HepG2 (cell line): ENCODE measurements at regions not wholly inside any gene's neighbourhood (a gene's known extent, or its start where the extent isn't known, plus 50 kb on each side); places are given as distances from the start of the nearest gene placed in this dataset.

Experiments used
- ATAC-seq: fragments of 200-7000 bp; cut with Tn5 transposase; 3 replicates; pipeline ENCODE4 v1.9.1; 2020; ENCODE audit warnings: mild to moderate bottlenecking, moderate library complexity
- BruUV-seq: library from RNA; stranded (reverse); fragments of 400-500 nt; replicated peaks from 2 replicates; lab custom pipeline; 2021; lab: Mats Ljungman, UMichigan
- CTCF ChIA-PET: fragments of 300-600 bp; formaldehyde crosslinking; extraction: SDS; loops from one replicate; lab custom pipeline; 2021; ENCODE audit warnings: low total read pairs, inconsistent platforms, low intra/inter-chr PET ratio; lab: Yijun Ruan, JAX
- POLR2A ChIA-PET: fragments of 350-600 bp; sonication (Branson Sonifier 250); formaldehyde crosslinking; loops from one replicate; lab custom pipeline; 2020; ENCODE audit warnings: antibody characterized with exemption, inconsistent platforms; lab: Yijun Ruan, JAX
- DNase-seq: peaks from one replicate; pipeline ENCODE4 v3.0.0-alpha.2; 2015; ENCODE audit warnings: low spot score
- FAIRE-seq: peaks from 3 replicates; lab custom pipeline; 2011; peaks lifted over from hg19 to GRCh38; lab: Jason Lieb, UNC
- H2AFZ ChIP-seq: one replicate; pipeline ENCODE4 v1.6.1; 2011; ENCODE audit warnings: low read length, inconsistent platforms
- H3K27ac ChIP-seq: fragments of 300-600 bp; 3 replicates; pipeline ENCODE4 v1.8.0; 2011; ENCODE audit warnings: mixed run types, mild to moderate bottlenecking, mixed read lengths, low read length, inconsistent platforms; ENCODE audit not compliant: insufficient read depth; ENCODE audit errors: extremely low read length
- H3K27me3 ChIP-seq, 2 experiments: fragments of 200-600 bp in 1 of 2; 2 replicates in 1 of 2; 3 replicates in 1 of 2; pipeline versions ENCODE4 v1.6.0 to v1.8.0; 2011; ENCODE audit warnings: low read length in 2 of 2, mild to moderate bottlenecking in 2 of 2, moderate library complexity in 2 of 2, inconsistent platforms in 1 of 2; ENCODE audit not compliant: insufficient read depth in 2 of 2, control insufficient read depth in 1 of 2
- H3K36me3 ChIP-seq, 2 experiments: fragments of 200-600 bp in 1 of 2; replicated peaks in 1 of 2; 2 replicates in 1 of 2; 3 replicates in 1 of 2; pipeline versions ENCODE4 v1.5.1 to v1.8.0; 2011; ENCODE audit warnings: low read length in 2 of 2, inconsistent platforms in 1 of 2; ENCODE audit not compliant: insufficient read depth in 2 of 2, control insufficient read depth in 1 of 2
- H3K4me1 ChIP-seq: 2 replicates; pipeline ENCODE4 v1.5.1; 2012; ENCODE audit warnings: low read length, inconsistent platforms; ENCODE audit not compliant: insufficient read depth
- H3K4me2 ChIP-seq: 2 replicates; pipeline ENCODE4 v1.6.0; 2011; ENCODE audit warnings: low read depth, low read length, inconsistent platforms
- H3K4me3 ChIP-seq, 3 experiments: fragments of 200-600 bp in 1 of 3; sonication (generic), shearing (Covaris generic) in 1 of 3; replicated peaks in 1 of 3; 2 replicates each; pipeline ENCODE4 v1.5.1; 2011 to 2016; ENCODE audit warnings: low read length in 3 of 3, inconsistent platforms in 2 of 3, low read depth in 2 of 3, mild to moderate bottlenecking in 2 of 3, control low read depth in 1 of 3, mixed read lengths in 1 of 3; ENCODE audit not compliant: insufficient read depth in 1 of 3
- H3K79me2 ChIP-seq: one replicate; pipeline ENCODE4 v1.6.1; 2011; ENCODE audit warnings: low read length, inconsistent platforms; ENCODE audit not compliant: insufficient read depth
- H3K9ac ChIP-seq: 2 replicates; pipeline ENCODE4 v1.6.0; 2011; ENCODE audit warnings: mild to moderate bottlenecking, low read depth, low read length, inconsistent platforms; ENCODE audit not compliant: insufficient read depth
- H3K9me3 ChIP-seq: 2 replicates; pipeline ENCODE4 v1.5.1; 2012; ENCODE audit warnings: mild to moderate bottlenecking, low read length
- H4K20me1 ChIP-seq: 2 replicates; pipeline ENCODE4 v1.6.0; 2011; ENCODE audit warnings: inconsistent platforms, mild to moderate bottlenecking, low read length, moderate library complexity; ENCODE audit not compliant: insufficient read depth
- CAMTA2 ChIP-seq: sonication (generic); formaldehyde crosslinking; IDR thresholded peaks from 2 replicates; pipeline ENCODE4 v1.4.0; 2020; ENCODE audit warnings: mild to moderate bottlenecking, missing genetic modification reagents, borderline replicate concordance
- FOXJ3 ChIP-seq: sonication (generic); formaldehyde crosslinking; IDR thresholded peaks from 2 replicates; pipeline ENCODE4 v1.4.0; 2020; ENCODE audit warnings: missing genetic modification reagents, mild to moderate bottlenecking, borderline replicate concordance
- GFI1 ChIP-seq: sonication (generic); formaldehyde crosslinking; IDR thresholded peaks from 2 replicates; pipeline ENCODE4 v1.5.0; 2020; ENCODE audit warnings: missing genetic modification reagents, mild to moderate bottlenecking, borderline replicate concordance
- KDM1A ChIP-seq: IDR thresholded peaks from 2 replicates; pipeline ENCODE4 v1.6.1; 2016; ENCODE audit warnings: missing compliant biosample characterization
- NFYB ChIP-seq: sonication (generic); formaldehyde crosslinking; IDR thresholded peaks from 2 replicates; pipeline ENCODE4 v1.4.0; 2020; ENCODE audit warnings: missing genetic modification reagents
- NPAS2 ChIP-seq: sonication (generic); formaldehyde crosslinking; IDR thresholded peaks from 2 replicates; pipeline ENCODE4 v1.8.0; 2022; ENCODE audit warnings: mild to moderate bottlenecking, missing genetic modification reagents, borderline replicate concordance
- NR2F2 ChIP-seq: IDR thresholded peaks from 2 replicates; pipeline ENCODE4 v1.6.1; 2012; ENCODE audit warnings: low read depth, inconsistent platforms, borderline replicate concordance
- POLR2G ChIP-seq: fragments of 200-400 bp; formaldehyde crosslinking; IDR thresholded peaks from 2 replicates; pipeline ENCODE4 v1.6.1; 2018; ENCODE audit warnings: mild to moderate bottlenecking, low read depth, low read length, moderate library complexity
- RARA ChIP-seq: IDR thresholded peaks from 2 replicates; pipeline ENCODE4 v1.6.1; 2016; ENCODE audit warnings: missing genetic modification reagents, missing compliant biosample characterization
- RARG ChIP-seq: sonication (generic); formaldehyde crosslinking; IDR thresholded peaks from 2 replicates; pipeline ENCODE4 v1.4.0; 2020; ENCODE audit warnings: low read depth, mild to moderate bottlenecking, missing genetic modification reagents
- ZNF101 ChIP-seq: sonication (generic); formaldehyde crosslinking; IDR thresholded peaks from 2 replicates; pipeline ENCODE4 v1.4.0; 2020; ENCODE audit warnings: mild to moderate bottlenecking, low read depth, missing genetic modification reagents, borderline replicate concordance
- whole genome bisulfite sequencing: methylation state at CpG from one replicate; pipeline ENCODE4 v1.1.6; 2017; ENCODE audit warnings: low lambda C conversion rate; 5-methylcytosine and 5-hydroxymethylcytosine counted together
- in situ Hi-C: cut with HindIII; loops from 2 replicates; pipeline ENCODE4 v1.10.0; 2017; ENCODE audit warnings: low pct_unique_long_range_greater_than_20kb; ENCODE audit not compliant: extremely low pct_ligation_motif_present
- intact Hi-C: fragments of 100-400 bp; cut with micrococcal nuclease; formaldehyde crosslinking; loops from one replicate; pipeline ENCODE4 v1.10.0; 2022; ENCODE audit not compliant: unreplicated experiment
- TF ChIP-seq, protein P1 (sequence below): sonication (generic); formaldehyde crosslinking; IDR thresholded peaks from 2 replicates; pipeline ENCODE4 v1.5.1; 2020; ENCODE audit warnings: missing genetic modification reagents, mild to moderate bottlenecking, borderline replicate concordance
- TF ChIP-seq, protein P2 (sequence below): sonication (generic); formaldehyde crosslinking; IDR thresholded peaks from 2 replicates; pipeline ENCODE4 v1.4.0; 2020; ENCODE audit warnings: mild to moderate bottlenecking, missing genetic modification reagents

DNA sequence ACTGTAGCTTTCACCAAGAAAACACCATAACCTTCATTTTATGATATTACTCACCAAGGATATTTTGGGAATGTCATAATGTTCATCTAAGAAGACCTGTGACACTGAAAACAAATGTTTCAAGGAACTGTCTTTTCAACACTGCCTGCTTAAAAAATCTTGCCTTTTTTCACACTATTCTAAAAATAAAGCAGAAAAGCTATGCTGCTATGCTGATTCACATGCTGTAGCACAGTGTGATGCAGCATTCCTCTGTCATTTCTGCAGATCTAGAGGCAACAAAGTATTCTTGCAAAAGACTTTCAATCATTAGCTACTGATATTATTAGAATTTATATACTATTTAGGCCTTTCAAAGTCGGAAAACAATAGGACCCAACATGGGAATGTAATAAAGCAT, 525.7 kb downstream of the UQCRFS1 start:
- intact Hi-C loops, result no loop called here
- Histone ChIP-seq H3K79me2 (no peaks in the 10 kb centered on the region), H4K20me1 (no peaks in the 10 kb centered on the region), H3K9me3 (peaks cover 65% of the 10 kb centered on the region), H3K27ac (no peak overlapping the region), H3K4me2 (no peak overlapping the region), H2AFZ (no peak overlapping the region), H3K4me1 (no peaks in the 10 kb centered on the region), H3K36me3 (no peaks in the 10 kb centered on the region), H3K9ac (no peak overlapping the region), H3K27me3 (no peaks in the 10 kb centered on the region), H3K4me3 (no peak overlapping the region)
- ATAC-seq (no peak), FAIRE-seq (no peak), DNase-seq (no peak)
- CTCF ChIA-PET, result no interaction called here
- POLR2A ChIA-PET, result no interaction called here
- 0% methylated on average over 1 of the region's 1 CpG for WGBS
- in situ Hi-C loops, result no loop called here
- no peak for TF ChIP-seq FOXJ3 (CRISPR knock-in tag)
- no peak for TF ChIP-seq CAMTA2
- TF ChIP-seq RARG, result no peak
- BruUV-seq, result no TSS peak

DNA sequence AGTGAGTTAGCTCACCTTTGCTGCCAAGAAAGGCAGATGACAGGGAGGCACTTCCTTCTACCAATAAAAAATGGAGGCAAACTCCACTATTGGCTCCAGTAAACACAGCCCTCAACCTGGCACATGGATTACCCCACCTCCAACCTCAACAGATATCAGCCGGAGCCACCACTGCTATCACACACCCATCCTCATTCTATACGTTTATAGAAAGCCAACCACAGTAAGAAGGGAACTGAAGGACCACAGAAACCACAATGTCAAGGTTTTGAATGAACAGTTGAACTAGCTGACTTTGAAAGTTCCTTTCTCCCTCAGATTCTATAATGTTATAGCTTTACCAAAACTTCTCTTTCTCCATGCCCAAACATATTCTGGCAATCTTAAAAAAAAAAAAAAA, 526.2 kb downstream of the UQCRFS1 start:
- ChIA-PET CTCF (no interaction called here), POLR2A (no interaction called here)
- Histone ChIP-seq H3K4me3 (no peak overlapping the region), H2AFZ (no peak overlapping the region), H3K27me3 (no peaks in the 10 kb centered on the region), H3K27ac (no peak overlapping the region), H3K9me3 (peaks cover 59% of the 10 kb centered on the region), H4K20me1 (no peaks in the 10 kb centered on the region), H3K79me2 (no peaks in the 10 kb centered on the region), H3K9ac (no peak overlapping the region), H3K36me3 (no peaks in the 10 kb centered on the region), H3K4me1 (no peaks in the 10 kb centered on the region), H3K4me2 (no peak overlapping the region)
- no peak for FAIRE-seq
- no peak for ATAC-seq
- WGBS, result 0% methylated on average over 2 of the region's 2 CpGs
- intact Hi-C loops, result no loop called here
- in situ Hi-C loops, result no loop called here
- BruUV-seq, result no TSS peak
- no peak for DNase-seq
- TF ChIP-seq NPAS2 (no peak), ZNF101 (CRISPR knock-in tag) (no peak), GFI1 (no peak), NR2F2 (no peak), KDM1A (CRISPR knock-in tag) (no peak), POLR2G (no peak), RARA (no peak), NFYB (CRISPR knock-in tag) (no peak)
- TF ChIP-seq, protein P1, sequence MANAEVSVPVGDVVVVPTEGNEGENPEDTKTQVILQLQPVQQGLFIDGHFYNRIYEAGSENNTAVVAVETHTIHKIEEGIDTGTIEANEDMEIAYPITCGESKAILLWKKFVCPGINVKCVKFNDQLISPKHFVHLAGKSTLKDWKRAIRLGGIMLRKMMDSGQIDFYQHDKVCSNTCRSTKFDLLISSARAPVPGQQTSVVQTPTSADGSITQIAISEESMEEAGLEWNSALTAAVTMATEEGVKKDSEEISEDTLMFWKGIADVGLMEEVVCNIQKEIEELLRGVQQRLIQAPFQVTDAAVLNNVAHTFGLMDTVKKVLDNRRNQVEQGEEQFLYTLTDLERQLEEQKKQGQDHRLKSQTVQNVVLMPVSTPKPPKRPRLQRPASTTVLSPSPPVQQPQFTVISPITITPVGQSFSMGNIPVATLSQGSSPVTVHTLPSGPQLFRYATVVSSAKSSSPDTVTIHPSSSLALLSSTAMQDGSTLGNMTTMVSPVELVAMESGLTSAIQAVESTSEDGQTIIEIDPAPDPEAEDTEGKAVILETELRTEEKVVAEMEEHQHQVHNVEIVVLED (CRISPR knock-in tag), result no peak
- TF ChIP-seq, protein P2, sequence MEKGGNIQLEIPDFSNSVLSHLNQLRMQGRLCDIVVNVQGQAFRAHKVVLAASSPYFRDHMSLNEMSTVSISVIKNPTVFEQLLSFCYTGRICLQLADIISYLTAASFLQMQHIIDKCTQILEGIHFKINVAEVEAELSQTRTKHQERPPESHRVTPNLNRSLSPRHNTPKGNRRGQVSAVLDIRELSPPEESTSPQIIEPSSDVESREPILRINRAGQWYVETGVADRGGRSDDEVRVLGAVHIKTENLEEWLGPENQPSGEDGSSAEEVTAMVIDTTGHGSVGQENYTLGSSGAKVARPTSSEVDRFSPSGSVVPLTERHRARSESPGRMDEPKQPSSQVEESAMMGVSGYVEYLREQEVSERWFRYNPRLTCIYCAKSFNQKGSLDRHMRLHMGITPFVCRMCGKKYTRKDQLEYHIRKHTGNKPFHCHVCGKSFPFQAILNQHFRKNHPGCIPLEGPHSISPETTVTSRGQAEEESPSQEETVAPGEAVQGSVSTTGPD (CRISPR knock-in tag), result no peak
